Fibroblast of pulmonary artery (primary cell): ENCODE measurements at regions not wholly inside any gene's neighbourhood (a gene's known extent, or its start where the extent isn't known, plus 50 kb on each side); places are given as distances from the start of the nearest gene placed in this dataset.

Experiments
- DNase-seq: peaks from one replicate; pipeline ENCODE4 v3.0.0-alpha.2; 2010; ENCODE audit warnings: low read depth
- H3K4me3 ChIP-seq: replicated peaks from 2 replicates; pipeline ENCODE4 v1.5.1; 2011; ENCODE audit warnings: low read depth, mild to moderate bottlenecking, control low read depth, low read length, moderate library complexity
- TF ChIP-seq, protein P1 (sequence below): IDR thresholded peaks from 2 replicates; pipeline ENCODE4 v1.5.1; 2011; ENCODE audit warnings: mild to moderate bottlenecking, control low read depth, low read length, inconsistent platforms; ENCODE audit errors: missing control alignments

DNA sequence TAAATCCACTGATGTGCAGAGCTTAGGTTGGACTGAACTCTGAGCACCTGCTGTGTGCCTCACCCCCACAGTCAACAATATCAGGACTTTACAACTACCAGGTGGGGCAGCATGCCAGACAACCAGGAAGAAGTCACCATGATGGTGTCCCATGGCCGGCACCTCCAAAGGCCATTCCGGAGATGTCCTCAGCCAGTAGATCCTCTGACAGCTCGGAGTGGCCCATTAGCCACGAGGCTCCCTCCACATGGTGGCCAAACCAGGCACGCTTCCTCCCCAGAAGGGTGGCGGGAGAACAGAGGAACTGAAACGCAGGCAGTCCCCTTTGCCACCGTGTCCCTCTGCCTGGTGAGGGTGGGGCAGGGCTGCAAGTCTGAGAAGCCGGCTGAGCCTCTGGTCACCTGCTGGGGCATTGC is 390.0 kb downstream of the TNS3 start:
- TF ChIP-seq, protein P1, sequence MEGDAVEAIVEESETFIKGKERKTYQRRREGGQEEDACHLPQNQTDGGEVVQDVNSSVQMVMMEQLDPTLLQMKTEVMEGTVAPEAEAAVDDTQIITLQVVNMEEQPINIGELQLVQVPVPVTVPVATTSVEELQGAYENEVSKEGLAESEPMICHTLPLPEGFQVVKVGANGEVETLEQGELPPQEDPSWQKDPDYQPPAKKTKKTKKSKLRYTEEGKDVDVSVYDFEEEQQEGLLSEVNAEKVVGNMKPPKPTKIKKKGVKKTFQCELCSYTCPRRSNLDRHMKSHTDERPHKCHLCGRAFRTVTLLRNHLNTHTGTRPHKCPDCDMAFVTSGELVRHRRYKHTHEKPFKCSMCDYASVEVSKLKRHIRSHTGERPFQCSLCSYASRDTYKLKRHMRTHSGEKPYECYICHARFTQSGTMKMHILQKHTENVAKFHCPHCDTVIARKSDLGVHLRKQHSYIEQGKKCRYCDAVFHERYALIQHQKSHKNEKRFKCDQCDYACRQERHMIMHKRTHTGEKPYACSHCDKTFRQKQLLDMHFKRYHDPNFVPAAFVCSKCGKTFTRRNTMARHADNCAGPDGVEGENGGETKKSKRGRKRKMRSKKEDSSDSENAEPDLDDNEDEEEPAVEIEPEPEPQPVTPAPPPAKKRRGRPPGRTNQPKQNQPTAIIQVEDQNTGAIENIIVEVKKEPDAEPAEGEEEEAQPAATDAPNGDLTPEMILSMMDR: no peak
- no peak overlapping the region for H3K4me3 ChIP-seq
- no peak for DNase-seq

DNA sequence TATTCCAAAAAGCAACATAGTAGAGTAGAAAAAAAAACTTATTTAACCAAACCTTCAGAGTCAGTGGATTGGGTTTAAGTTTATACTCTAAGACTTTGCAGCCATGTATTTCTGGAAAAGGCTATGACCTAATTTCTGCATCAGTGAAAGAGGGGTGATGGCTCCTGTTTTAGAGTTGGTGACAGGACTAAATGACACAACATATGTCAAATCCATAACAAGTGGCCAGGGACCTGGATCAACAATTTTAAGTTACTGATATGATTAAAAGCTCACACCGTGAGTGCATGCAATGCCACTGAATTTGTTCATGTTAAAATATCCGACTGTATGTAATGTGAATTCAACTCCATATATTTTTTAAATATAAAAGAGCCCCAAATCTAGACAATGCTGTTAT is 390.6 kb downstream of the TNS3 start:
- no peak for DNase-seq
- no peak overlapping the region for H3K4me3 ChIP-seq
- TF ChIP-seq, protein P1: no peak

- TF ChIP-seq, protein P1: no peak
- DNase-seq: no peak
- H3K4me3 ChIP-seq: no peak overlapping the region
These were observed 391.4 kb downstream of the TNS3 start for GRCh38 chr7:47190462-47190861.

- no peak for DNase-seq
- no peak overlapping the region for H3K4me3 ChIP-seq
- TF ChIP-seq, protein P1: no peak
These were observed 393.1 kb downstream of the TNS3 start for GRCh38 chr7:47188653-47189315.

DNA sequence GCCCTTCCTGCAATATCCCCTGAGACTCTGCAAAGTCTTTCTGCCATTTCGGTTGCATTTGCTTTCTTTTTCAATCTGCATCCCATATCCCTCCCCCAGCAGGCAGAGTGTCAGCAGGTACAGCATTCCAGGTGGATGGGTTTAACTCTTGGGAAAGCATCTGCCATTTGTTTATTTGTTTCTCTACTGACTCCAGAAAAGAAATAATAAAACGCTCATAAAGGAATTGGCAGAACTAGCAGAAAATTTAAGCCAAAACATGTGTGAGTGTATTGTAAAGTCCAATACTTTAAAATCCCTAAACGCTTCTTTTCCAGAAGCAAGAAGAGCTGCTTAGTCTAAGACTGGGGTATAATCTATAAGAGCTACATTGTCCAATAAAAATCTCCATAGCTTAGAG is 393.8 kb downstream of the TNS3 start:
- no peak for DNase-seq
- no peak overlapping the region for H3K4me3 ChIP-seq
- TF ChIP-seq, protein P1: no peak

DNA sequence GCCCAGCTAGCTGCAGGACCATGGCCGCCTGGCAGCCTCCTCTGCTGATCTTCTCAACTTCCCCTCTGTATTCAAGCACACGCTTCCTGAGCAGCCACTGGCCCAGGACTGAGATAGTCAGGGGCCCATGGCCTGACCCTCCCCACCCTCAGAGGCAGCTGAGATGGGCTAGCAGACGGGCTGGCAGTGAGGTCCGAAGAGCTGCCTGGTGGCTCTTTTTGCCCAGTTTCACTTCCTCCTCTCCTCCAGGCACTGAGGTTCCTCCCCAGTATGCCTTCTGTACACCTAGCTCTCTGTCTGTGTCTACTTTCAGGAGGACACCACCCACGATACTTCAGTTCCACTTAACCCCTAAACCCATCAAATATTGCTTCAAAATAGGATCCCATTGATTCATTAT is 395.6 kb downstream of the TNS3 start:
- no peak overlapping the region for H3K4me3 ChIP-seq
- TF ChIP-seq, protein P1: no peak
- no peak for DNase-seq

- TF ChIP-seq, protein P1: no peak
- DNase-seq: no peak
- no peak overlapping the region for H3K4me3 ChIP-seq
These were observed 396.1 kb downstream of the TNS3 start for GRCh38 chr7:47185839-47186238.
